ENCODE measurements at regions not wholly inside any gene's neighbourhood (a gene's known extent, or its start where the extent isn't known, plus 50 kb on each side); places are given as distances from the start of the nearest gene placed in this dataset.
A peak's percentile ranks its signal among the peaks of the same experiment; 100 is the strongest.
"Not testable (repeated sequence)": the region's sequence is repeated elsewhere in the genome, so short reads cannot be mapped to it uniquely, and the experiment has no call there.

GRCh38 chr4:124104628-124105027 lies 607.9 kb downstream of the ANKRD50 start:
- no peak for DNase-seq

- DNase-seq = no peak
Measured at GRCh38 chr4:124105212-124105611, 607.3 kb downstream of the ANKRD50 start.

- DNase-seq = no peak
Measured at GRCh38 chr4:124111411-124111810, 601.1 kb downstream of the ANKRD50 start.

- peak; percentile 88 for DNase-seq
Measured at GRCh38 chr4:124111922-124112321, 600.6 kb downstream of the ANKRD50 start.

GRCh38 chr4:124118061-124118460 lies 594.5 kb downstream of the ANKRD50 start:
- DNase-seq = no peak

GRCh38 chr4:124121461-124121971 lies 591.0 kb downstream of the ANKRD50 start:
- no peak for DNase-seq

- DNase-seq = no peak
Measured at GRCh38 chr4:124123181-124123580, 589.4 kb downstream of the ANKRD50 start.

GRCh38 chr4:124123721-124124120 lies 588.8 kb downstream of the ANKRD50 start:
- DNase-seq = no peak

- not testable (repeated sequence) for DNase-seq
Measured at GRCh38 chr4:124131324-124131723, 581.2 kb downstream of the ANKRD50 start.

GRCh38 chr4:124132161-124132560 lies 580.4 kb downstream of the ANKRD50 start:
- DNase-seq = no peak

- DNase-seq = no peak
Measured at GRCh38 chr4:124133753-124134152, 578.8 kb downstream of the ANKRD50 start.

GRCh38 chr4:124135409-124135813 lies 577.1 kb downstream of the ANKRD50 start:
- DNase-seq = peak; percentile 80

GRCh38 chr4:124139044-124139443 lies 573.5 kb downstream of the ANKRD50 start:
- DNase-seq = no peak

- no peak for DNase-seq
Measured at GRCh38 chr4:124143632-124144031, 568.9 kb downstream of the ANKRD50 start.

- DNase-seq = no peak
Measured at GRCh38 chr4:124144238-124144654, 568.3 kb downstream of the ANKRD50 start.

GRCh38 chr4:124146068-124146467 lies 566.5 kb downstream of the ANKRD50 start:
- no peak for DNase-seq

GRCh38 chr4:124151031-124151430 lies 561.5 kb downstream of the ANKRD50 start:
- no peak for DNase-seq

GRCh38 chr4:124152132-124152531 lies 560.4 kb downstream of the ANKRD50 start:
- DNase-seq = no peak

- no peak for DNase-seq
Measured at GRCh38 chr4:124155239-124155638, 557.3 kb downstream of the ANKRD50 start.

- peak; percentile 68 for DNase-seq
Measured at GRCh38 chr4:124157396-124158083, 555.0 kb downstream of the ANKRD50 start.

- no peak for DNase-seq
Measured at GRCh38 chr4:124163401-124163800, 549.1 kb downstream of the ANKRD50 start.

GRCh38 chr4:124167602-124168001 lies 544.9 kb downstream of the ANKRD50 start:
- DNase-seq = no peak

- DNase-seq = not testable (repeated sequence)
Measured at GRCh38 chr4:124169524-124169923, 543.0 kb downstream of the ANKRD50 start.

GRCh38 chr4:124173912-124174311 lies 538.6 kb downstream of the ANKRD50 start:
- DNase-seq = no peak
